Lung microvascular endothelial cell (primary cell): ENCODE measurements at regions not wholly inside any gene's neighbourhood (a gene's known extent, or its start where the extent isn't known, plus 50 kb on each side); places are given as distances from the start of the nearest gene placed in this dataset.

Experiments
- DNase-seq, 2 donors: peaks; one replicate each; pipeline versions ENCODE4 v3.0.0 to v3.0.0-alpha.2; 2010; ENCODE audit warnings: low read depth in 2 of 2

- DNase-seq = no peak
These were observed 349.7 kb upstream of the NOCT start for GRCh38 chr4:138665851-138666250.

- no peak for DNase-seq
These were observed 351.7 kb upstream of the NOCT start for GRCh38 chr4:138663883-138664282.

GRCh38 chr4:138659812-138660316 is 355.7 kb upstream of the NOCT start:
- no peak for DNase-seq

- DNase-seq = no peak
These were observed 356.4 kb upstream of the NOCT start for GRCh38 chr4:138659037-138659811.

GRCh38 chr4:138658518-138658917 is 357.1 kb upstream of the NOCT start:
- DNase-seq = no peak

GRCh38 chr4:138656990-138657389 is 358.6 kb upstream of the NOCT start:
- DNase-seq = no peak

GRCh38 chr4:138655985-138656384 is 359.6 kb upstream of the NOCT start:
- no peak for DNase-seq

GRCh38 chr4:138655286-138655685 is 360.3 kb upstream of the NOCT start:
- no peak for DNase-seq

DNA sequence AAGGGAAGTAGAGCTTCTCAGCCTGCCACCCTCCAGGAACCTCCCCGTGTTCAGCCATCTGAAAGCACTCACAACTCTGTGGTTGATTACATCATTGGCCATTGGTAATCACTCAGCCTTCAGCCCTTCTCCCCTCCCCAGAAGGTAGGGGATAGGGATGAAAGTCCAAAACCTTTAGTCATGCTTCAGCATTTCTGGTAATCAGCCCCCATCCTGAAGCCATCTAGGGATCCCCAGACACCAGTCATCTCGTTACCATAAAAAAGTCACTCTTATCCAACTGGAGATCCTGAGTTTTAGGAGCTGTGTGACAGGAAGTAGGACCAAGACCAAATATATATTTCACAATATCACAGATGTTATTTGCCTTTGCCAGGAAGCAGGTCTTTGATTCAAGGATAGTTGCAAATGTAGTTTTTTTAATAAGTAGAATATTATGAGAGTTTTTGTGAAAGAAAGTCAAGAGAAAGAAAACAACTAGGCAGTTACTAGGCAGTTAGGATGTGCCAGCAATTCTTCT is 364.6 kb upstream of the NOCT start:
- no peak for DNase-seq

GRCh38 chr4:138650495-138650894 is 365.1 kb upstream of the NOCT start:
- no peak for DNase-seq

DNA sequence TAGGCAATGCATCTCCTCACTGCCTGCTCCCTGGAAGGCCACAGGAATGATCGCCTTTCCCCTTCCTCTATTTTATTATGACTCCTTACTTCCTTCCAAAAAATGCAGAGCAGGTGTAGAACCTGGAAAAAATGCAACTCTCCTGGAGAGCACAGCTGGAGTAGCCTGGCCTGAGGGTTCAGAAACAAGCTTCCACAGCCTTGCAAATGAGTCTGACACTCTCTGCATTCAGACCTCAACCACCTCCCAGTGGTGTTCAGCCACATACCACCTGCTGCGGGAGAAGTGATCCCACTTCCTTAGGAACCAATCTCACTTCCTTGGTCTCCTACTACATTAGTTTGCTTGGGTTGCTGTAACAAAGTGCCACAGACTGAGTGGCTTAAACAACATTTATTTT is 368.1 kb upstream of the NOCT start:
- no peak for DNase-seq

- DNase-seq = no peak
These were observed 369.2 kb upstream of the NOCT start for GRCh38 chr4:138646383-138646782.

- DNase-seq = no peak
These were observed 370.3 kb upstream of the NOCT start for GRCh38 chr4:138645289-138645688.

DNA sequence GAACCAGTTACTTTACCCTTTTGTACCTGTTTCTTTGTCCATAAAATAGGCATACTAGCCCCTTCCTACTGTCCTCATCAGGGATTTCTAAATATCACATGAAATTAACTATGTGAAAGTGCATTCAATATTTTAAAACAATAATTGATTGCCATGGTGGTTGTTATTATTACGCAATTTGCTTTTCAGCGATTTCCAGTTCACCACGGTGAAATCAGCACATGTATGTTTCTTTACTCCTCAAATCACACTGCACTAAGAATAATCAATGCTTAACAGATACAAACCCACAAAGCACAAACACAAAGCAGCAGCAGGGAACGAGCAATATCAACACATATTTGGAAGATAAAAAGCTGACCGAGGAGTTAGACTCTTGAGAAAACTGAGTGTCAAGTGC is 371.3 kb upstream of the NOCT start:
- no peak for DNase-seq

DNA sequence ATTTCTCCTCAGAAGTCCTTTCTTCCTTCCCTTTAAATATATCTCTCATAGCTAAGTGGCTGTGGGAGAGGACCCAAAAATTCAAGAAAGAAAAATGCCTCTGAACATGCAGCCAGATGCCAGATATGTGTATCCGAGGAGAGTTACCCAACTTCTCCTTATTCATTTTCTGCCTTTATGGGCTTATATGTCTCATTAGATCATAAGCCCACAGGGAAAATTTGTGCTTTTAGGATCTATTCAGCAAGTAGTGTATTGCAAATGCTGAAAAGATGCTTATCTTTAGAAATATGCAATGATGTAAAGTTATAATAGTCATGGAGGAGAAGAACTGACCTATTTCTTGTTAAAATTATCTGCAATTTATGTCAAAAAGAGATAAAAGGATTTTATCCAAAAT is 371.8 kb upstream of the NOCT start:
- DNase-seq = no peak

DNA sequence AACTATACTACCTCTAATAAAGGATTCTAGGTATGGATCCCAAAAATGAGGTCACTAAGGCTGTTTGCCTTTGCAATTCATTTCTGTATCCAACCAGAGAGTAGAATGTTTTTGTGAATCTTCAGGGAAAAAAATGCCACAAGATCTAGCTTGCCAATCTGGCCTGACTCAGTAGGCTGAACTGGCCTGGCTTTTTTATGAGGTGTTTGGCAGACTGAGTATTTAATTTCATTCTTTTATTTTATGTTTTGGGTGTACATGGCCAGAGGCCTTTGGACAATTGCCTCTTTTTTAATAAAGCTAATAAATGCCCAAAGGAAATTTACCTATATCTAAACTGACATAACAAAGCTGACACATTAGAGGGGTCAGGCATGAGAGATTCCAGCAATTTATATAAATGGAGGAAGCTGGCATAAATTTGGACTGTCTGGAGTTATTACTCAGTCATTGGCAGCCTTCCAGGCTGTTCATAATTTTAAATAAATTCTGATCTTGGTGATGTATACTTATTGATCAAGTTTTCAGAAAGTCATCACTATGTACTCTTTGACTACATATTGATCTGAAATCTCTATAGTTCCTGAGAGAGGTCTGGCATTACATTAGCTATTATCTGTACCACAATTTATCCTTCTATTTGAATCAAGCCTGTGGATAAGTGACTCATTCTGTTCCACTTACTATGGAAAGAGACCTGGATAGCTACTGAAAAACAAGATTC is 376.4 kb upstream of the NOCT start:
- DNase-seq = peak; percentile 4 to 8

GRCh38 chr4:138636781-138637180 is 378.8 kb upstream of the NOCT start:
- no peak for DNase-seq

DNA sequence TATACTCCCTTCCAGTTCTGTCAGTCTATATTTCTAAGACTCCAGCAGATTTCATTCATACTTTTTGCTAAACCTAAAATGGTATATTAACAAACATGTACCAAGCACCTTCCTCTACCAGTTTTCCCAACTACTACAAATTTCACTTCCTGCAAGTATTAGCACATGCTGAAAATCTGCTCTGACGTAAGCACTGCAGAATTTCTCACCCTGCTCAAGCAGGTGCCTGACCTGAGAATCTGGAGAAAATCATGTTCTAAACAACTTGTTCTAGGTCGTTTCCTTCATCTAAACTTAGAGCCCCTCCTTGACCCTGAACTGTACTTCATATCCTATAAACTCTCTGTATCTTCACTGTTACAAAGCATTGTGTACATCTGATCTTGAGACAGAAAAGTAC is 380.7 kb upstream of the NOCT start:
- no peak for DNase-seq

DNA sequence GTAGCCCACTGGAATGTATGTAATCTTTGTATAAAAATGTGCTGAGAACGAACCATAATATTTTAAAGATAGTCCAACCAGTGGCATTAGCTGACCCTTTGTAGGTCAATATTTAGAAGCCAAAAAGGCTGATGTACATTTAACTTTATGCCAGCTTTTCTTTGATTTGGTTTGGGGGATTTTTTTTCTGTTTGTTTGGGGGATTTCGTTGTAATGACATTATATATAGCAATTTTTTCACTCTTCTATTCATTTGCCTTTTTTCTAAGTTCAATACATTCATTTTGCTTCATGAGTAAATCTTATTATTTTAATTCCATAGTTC is 382.0 kb upstream of the NOCT start:
- DNase-seq = no peak

GRCh38 chr4:138632856-138633579 is 382.6 kb upstream of the NOCT start:
- DNase-seq = no peak

DNA sequence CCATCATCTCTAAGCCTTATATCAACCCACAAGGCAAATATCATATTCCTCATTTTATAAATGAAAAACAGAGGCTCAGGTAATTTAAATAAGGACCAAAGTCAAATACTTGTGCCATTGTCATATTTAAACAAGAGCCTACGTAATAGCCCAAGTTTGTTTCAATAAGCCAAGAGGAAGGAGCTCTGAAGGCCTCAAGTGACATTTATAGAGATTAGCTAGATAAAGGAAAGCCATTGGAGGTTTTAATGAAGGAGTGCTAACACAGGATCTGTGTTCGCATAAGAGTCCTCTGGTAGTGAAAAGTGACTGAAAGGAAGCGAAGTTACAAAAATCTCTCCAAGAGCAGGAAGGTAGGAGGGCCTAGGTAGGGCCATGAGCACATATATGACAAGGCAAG is 384.9 kb upstream of the NOCT start:
- DNase-seq = no peak

DNA sequence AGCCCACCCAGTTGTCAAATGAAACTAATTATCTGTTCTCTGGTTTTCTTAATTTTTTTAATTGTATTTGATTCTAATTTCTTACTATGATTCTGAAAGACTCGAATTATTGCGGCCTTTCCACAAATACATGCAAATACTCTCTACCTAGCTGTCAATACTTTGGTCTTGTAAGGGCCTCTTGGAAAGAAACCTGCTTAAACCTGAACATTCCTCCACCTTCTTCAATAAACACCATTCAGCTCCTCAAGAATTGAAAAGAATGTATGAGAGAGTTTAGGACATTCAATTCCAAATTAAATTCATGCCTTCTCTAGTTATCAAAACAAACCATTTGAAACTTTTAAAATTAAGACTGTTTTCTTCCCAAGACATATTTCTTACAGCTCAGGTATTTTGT is 385.9 kb upstream of the NOCT start:
- no peak for DNase-seq
